Omental fat pad (tissue), 3 donors: ENCODE measurements at regions not wholly inside any gene's neighbourhood (a gene's known extent, or its start where the extent isn't known, plus 50 kb on each side); places are given as distances from the start of the nearest gene placed in this dataset.

Source experiments
- ATAC-seq: fragments of 150-250 bp; one replicate; pipeline ENCODE4 v1.9.1; 2016; ENCODE audit warnings: mild to moderate bottlenecking, moderate library complexity; ENCODE audit not compliant: low FRiP score
- DNase-seq: peaks from one replicate; pipeline ENCODE4 v3.0.0-alpha.2; 2019; ENCODE audit warnings: low spot score
- TF ChIP-seq, protein P1 (sequence below), 3 donors: fragments of 450-650 bp; IDR thresholded peaks; one replicate each; pipeline ENCODE4 v1.5.1; 2016 to 2017; ENCODE audit warnings: antibody characterized with exemption in 3 of 3, mild to moderate bottlenecking in 3 of 3, moderate library complexity in 2 of 3

DNA sequence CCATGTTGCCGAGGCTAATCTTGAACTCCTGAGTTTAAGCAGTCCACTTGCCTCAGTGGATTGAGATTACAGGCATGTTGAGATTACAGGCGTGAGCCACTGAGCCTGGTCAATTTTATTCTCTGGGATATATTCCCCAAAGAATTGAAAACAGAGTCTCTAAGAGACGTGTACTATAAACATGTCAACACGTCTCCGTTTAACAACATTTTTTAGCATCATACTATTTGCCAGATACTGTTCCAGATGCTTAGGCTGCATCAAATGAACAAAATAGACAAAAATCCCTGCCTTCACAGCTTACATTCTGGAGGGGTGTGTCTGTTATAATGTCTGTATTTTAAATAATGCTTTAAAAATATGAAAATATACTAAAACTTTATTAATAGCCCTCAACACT lies 54.1 kb upstream of the PRKG1 start:
- TF ChIP-seq, protein P1, sequence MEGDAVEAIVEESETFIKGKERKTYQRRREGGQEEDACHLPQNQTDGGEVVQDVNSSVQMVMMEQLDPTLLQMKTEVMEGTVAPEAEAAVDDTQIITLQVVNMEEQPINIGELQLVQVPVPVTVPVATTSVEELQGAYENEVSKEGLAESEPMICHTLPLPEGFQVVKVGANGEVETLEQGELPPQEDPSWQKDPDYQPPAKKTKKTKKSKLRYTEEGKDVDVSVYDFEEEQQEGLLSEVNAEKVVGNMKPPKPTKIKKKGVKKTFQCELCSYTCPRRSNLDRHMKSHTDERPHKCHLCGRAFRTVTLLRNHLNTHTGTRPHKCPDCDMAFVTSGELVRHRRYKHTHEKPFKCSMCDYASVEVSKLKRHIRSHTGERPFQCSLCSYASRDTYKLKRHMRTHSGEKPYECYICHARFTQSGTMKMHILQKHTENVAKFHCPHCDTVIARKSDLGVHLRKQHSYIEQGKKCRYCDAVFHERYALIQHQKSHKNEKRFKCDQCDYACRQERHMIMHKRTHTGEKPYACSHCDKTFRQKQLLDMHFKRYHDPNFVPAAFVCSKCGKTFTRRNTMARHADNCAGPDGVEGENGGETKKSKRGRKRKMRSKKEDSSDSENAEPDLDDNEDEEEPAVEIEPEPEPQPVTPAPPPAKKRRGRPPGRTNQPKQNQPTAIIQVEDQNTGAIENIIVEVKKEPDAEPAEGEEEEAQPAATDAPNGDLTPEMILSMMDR (IDR thresholded peaks at IDR 0.05): no peak
- ATAC-seq: no peak
- DNase-seq: no peak

DNA sequence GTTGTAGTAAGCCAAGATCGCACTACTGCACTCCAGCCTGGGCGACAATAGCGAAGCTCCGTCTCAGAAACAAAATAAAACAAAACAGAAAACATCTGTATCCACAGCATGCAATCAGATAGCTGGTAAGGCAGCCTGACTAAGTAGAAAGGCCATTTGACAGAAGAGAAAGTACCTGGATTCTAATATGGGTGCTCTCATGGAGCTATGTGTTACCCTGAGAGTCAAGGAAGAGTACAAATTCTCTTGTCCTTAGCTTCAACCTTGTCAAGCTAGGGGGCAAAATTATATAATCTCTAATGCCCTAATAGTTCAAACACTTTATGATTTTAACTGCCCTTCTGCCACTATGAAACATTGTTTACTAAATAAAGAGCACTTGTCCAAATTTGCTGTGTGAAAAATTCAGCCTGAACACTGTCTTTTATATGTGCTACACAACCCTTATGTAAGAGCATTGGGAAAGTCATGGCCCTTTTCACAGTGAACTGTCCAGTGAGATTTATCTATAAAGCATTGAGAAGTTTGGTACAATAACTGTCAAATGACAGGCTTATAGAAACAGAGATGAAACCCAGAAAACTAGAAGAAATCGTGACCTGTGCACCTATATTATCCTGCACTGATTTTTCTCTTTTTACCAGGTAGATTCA lies 51.2 kb upstream of the PRKG1 start:
- DNase-seq (no peak), ATAC-seq (no peak)
- TF ChIP-seq, protein P1 (IDR thresholded peaks at IDR 0.05): no peak

DNA sequence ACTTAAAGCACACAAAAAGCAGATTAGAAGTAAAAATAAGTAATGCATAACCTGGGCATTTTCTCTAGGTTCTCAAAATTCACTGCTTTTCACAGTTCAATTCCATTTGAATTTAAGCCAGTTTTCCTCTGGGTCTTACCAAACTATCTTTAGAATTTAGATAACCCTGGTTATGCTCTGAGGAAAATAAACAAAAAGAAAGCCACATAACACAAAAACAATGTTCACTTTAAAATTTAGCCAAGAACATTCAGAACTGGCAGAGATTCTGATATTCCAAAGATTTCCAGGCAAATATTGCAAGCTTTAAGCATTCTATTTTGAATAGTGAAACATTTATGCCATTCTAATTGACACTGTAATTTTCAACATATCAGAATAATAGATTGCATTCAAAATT lies 50.7 kb upstream of the PRKG1 start:
- no peak for DNase-seq
- no peak for ATAC-seq
- TF ChIP-seq, protein P1 (IDR thresholded peaks at IDR 0.05): no peak
